Glutamatergic neuron (in vitro differentiated cells): ENCODE measurements at regions not wholly inside any gene's neighbourhood (a gene's known extent, or its start where the extent isn't known, plus 50 kb on each side); places are given as distances from the start of the nearest gene placed in this dataset.

Experiments used
- DNase-seq: peaks from one replicate; pipeline ENCODE4 v3.0.0; 2022
- H3K27ac Mint-ChIP-seq: one replicate; pipeline ENCODE4 v1.8.0; 2020; ENCODE audit warnings: mild to moderate bottlenecking, mixed read lengths, inconsistent platforms; ENCODE audit not compliant: unreplicated experiment
- H3K27me3 Mint-ChIP-seq: one replicate; pipeline ENCODE4 v1.8.0; 2020; ENCODE audit warnings: mild to moderate bottlenecking, moderate library complexity, mixed read lengths, inconsistent platforms; ENCODE audit not compliant: unreplicated experiment
- H3K36me3 Mint-ChIP-seq: one replicate; pipeline ENCODE4 v1.8.0; 2020; ENCODE audit warnings: mild to moderate bottlenecking, mixed read lengths, inconsistent platforms; ENCODE audit not compliant: unreplicated experiment
- H3K4me1 Mint-ChIP-seq: one replicate; pipeline ENCODE4 v1.8.0; 2020; ENCODE audit warnings: mild to moderate bottlenecking, low read depth, mixed read lengths, inconsistent platforms; ENCODE audit not compliant: unreplicated experiment
- H3K4me3 Mint-ChIP-seq: one replicate; pipeline ENCODE4 v1.8.0; 2020; ENCODE audit warnings: mild to moderate bottlenecking, mixed read lengths, inconsistent platforms; ENCODE audit not compliant: unreplicated experiment
- H3K9me3 Mint-ChIP-seq: one replicate; pipeline ENCODE4 v1.8.0; 2020; ENCODE audit warnings: mild to moderate bottlenecking, moderate library complexity, mixed read lengths, inconsistent platforms; ENCODE audit not compliant: unreplicated experiment
- CTCF ChIP-seq: fragments of 200-600 bp; sonication (generic); IDR thresholded peaks from one replicate; pipeline ENCODE4 v1.5.0; 2021; ENCODE audit not compliant: partially characterized antibody, unreplicated experiment

GRCh38 chr14:82403987-82404386 is 870.3 kb upstream of the SEL1L start:
- no peaks in the 10 kb centered on the region for H3K27me3 Mint-ChIP-seq
- DNase-seq, result no peak
- H3K36me3 Mint-ChIP-seq, result no peaks in the 10 kb centered on the region
- no peaks in the 10 kb centered on the region for H3K9me3 Mint-ChIP-seq
- no peaks in the 10 kb centered on the region for H3K4me1 Mint-ChIP-seq
- no peak overlapping the region for H3K27ac Mint-ChIP-seq
- no peak overlapping the region for H3K4me3 Mint-ChIP-seq
- TF ChIP-seq CTCF, result no peak

GRCh38 chr14:82410064-82410463 is 876.4 kb upstream of the SEL1L start:
- Mint-ChIP-seq H3K36me3 (peaks cover 4% of the 10 kb centered on the region), H3K27ac (no peak overlapping the region), H3K9me3 (no peaks in the 10 kb centered on the region), H3K4me3 (no peak overlapping the region), H3K27me3 (peaks cover 4% of the 10 kb centered on the region), H3K4me1 (no peaks in the 10 kb centered on the region)
- TF ChIP-seq CTCF, result no peak
- DNase-seq, result no peak

GRCh38 chr14:82411298-82411697 is 877.6 kb upstream of the SEL1L start:
- DNase-seq, result no peak
- Mint-ChIP-seq H3K4me1 (no peaks in the 10 kb centered on the region), H3K9me3 (peaks cover 2% of the 10 kb centered on the region), H3K36me3 (peaks cover 4% of the 10 kb centered on the region), H3K4me3 (no peak overlapping the region), H3K27ac (no peak overlapping the region), H3K27me3 (peaks cover 4% of the 10 kb centered on the region)
- no peak for TF ChIP-seq CTCF

GRCh38 chr14:82412545-82412944 is 878.9 kb upstream of the SEL1L start:
- Mint-ChIP-seq H3K9me3 (peaks cover 2% of the 10 kb centered on the region), H3K36me3 (peaks cover 12% of the 10 kb centered on the region), H3K4me3 (no peak overlapping the region), H3K27me3 (peaks cover 4% of the 10 kb centered on the region), H3K27ac (no peak overlapping the region), H3K4me1 (no peaks in the 10 kb centered on the region)
- no peak for DNase-seq
- no peak for TF ChIP-seq CTCF

GRCh38 chr14:82414853-82415539 is 881.3 kb upstream of the SEL1L start:
- no peak overlapping the region for H3K4me3 Mint-ChIP-seq
- no peak for TF ChIP-seq CTCF
- peaks cover 4% of the 10 kb centered on the region for H3K27me3 Mint-ChIP-seq
- H3K4me1 Mint-ChIP-seq, result no peaks in the 10 kb centered on the region
- peaks cover 26% of the 10 kb centered on the region for H3K36me3 Mint-ChIP-seq
- H3K27ac Mint-ChIP-seq, result no peak overlapping the region
- H3K9me3 Mint-ChIP-seq, result peaks cover 3% of the 10 kb centered on the region
- no peak for DNase-seq
